ENCODE measurements at regions not wholly inside any gene's neighbourhood (a gene's known extent, or its start where the extent isn't known, plus 50 kb on each side); places are given as distances from the start of the nearest gene placed in this dataset.

DNA sequence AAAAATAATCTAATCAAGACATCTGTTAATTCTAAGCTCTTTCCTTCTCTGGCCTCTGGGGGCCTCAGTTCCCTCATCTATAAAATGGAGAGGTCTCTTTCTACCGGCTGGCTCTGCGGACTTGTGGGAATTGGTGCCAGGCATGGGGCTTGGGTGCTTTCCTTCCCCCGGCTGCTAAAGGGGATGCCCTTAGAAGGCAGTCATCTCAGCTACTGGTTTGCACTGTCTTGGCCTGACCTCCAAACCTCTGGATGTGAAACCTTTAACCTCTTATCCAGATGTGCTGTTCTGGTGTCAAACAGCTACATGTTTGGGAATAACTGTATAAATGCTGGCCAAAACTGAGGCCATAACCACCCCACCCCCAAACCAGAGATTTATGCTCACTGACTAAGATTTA lies 320.0 kb downstream of the RPS24 start:
- DNase-seq (ENCODE audit: low read depth, low spot score), result no peak
- no peak for TF ChIP-seq CTCF (IDR thresholded peaks at IDR 0.05; ENCODE audit: low read depth, low read length)
- H3K4me3 ChIP-seq (ENCODE audit: low read depth, low read length), result no peak overlapping the region
- POLR2A ChIA-PET, result no interaction called here
- no peaks in the 10 kb centered on the region for H3K9me3 ChIP-seq (ENCODE audit: control insufficient read depth, insufficient read depth, low read length)
- H3K27ac ChIP-seq (ENCODE audit: low read depth, low read length), result no peak overlapping the region
- H3K27me3 ChIP-seq (ENCODE audit: control insufficient read depth, insufficient read depth, low read length), result peaks cover 43% of the 10 kb centered on the region
- CTCF ChIA-PET, result interaction anchor here (0.7 kb wide), 1 partner anchor 295 kb away, joined by 3 read pairs; no protein-coding TSS in a partner anchor

GRCh38 chr10:78354101-78354500 lies 320.4 kb downstream of the RPS24 start:
- TF ChIP-seq CTCF (IDR thresholded peaks at IDR 0.05; ENCODE audit: low read depth, low read length), result no peak
- peaks cover 43% of the 10 kb centered on the region for H3K27me3 ChIP-seq (ENCODE audit: control insufficient read depth, insufficient read depth, low read length)
- no peak overlapping the region for H3K27ac ChIP-seq (ENCODE audit: low read depth, low read length)
- ChIA-PET POLR2A (no interaction called here), CTCF (interaction anchor here (0.7 kb wide), 1 partner anchor 294 kb away, joined by 3 read pairs; no protein-coding TSS in a partner anchor)
- DNase-seq (ENCODE audit: low read depth, low spot score), result no peak
- no peak overlapping the region for H3K4me3 ChIP-seq (ENCODE audit: low read depth, low read length)
- H3K9me3 ChIP-seq (ENCODE audit: control insufficient read depth, insufficient read depth, low read length), result no peaks in the 10 kb centered on the region

GRCh38 chr10:78356291-78356900 lies 322.7 kb downstream of the RPS24 start:
- H3K27ac ChIP-seq (ENCODE audit: low read depth, low read length), result no peak overlapping the region
- TF ChIP-seq CTCF (IDR thresholded peaks at IDR 0.05; ENCODE audit: low read depth, low read length), result no peak
- no peaks in the 10 kb centered on the region for H3K9me3 ChIP-seq (ENCODE audit: control insufficient read depth, insufficient read depth, low read length)
- ChIA-PET CTCF (no interaction called here), POLR2A (no interaction called here)
- peaks cover 48% of the 10 kb centered on the region for H3K27me3 ChIP-seq (ENCODE audit: control insufficient read depth, insufficient read depth, low read length)
- no peak overlapping the region for H3K4me3 ChIP-seq (ENCODE audit: low read depth, low read length)
- no peak for DNase-seq (ENCODE audit: low read depth, low spot score)

DNA sequence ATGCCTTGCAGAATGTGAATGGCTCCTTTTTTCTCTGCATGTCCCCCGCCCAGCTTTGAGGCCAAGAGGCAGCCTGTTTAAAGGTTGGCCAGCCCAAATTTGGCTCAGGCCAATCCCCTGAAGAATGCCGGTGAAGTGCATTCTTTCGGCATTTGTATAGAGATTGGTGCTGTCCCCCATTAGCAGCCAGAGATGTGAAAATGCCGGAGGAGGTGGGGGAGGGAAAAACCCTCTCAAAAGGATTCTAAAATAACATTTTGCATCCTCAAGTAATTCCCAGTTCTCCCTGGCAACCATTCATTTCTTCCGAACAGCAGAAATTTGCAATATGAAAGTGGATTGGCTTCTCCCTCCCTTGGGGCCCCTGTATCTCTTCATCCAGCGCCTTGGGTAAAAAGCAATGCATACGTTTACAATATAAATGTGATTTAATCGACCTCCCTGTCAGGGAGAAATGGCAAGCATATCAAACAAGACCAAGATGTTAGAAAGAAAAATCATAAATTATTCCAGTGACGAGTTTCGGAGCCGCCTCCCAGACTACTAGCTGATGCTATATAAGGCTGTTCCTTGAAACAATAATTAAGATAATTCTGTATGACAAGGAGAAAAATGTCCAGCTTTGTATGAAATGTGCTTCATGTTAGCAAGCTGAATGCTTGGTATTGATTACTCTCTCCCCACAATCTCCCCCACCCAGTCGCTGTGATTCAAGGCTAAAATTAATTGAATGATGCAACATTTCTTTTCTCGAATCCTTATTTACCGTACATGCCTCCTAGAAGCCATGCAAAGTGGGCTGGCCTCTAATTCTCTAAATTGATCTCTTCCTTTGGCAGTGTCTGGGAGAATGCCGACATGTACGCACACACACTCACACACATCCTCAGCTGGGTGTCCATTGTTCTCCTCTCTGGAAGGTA lies 323.7 kb downstream of the RPS24 start:
- ChIA-PET POLR2A (no interaction called here), CTCF (no interaction called here)
- no peak for TF ChIP-seq CTCF (IDR thresholded peaks at IDR 0.05; ENCODE audit: low read depth, low read length)
- Histone ChIP-seq H3K9me3 (ENCODE audit: control insufficient read depth, insufficient read depth, low read length) (no peaks in the 10 kb centered on the region), H3K27ac (ENCODE audit: low read depth, low read length) (no peak overlapping the region), H3K27me3 (ENCODE audit: control insufficient read depth, insufficient read depth, low read length) (peaks cover 46% of the 10 kb centered on the region), H3K4me3 (ENCODE audit: low read depth, low read length) (no peak overlapping the region)
- DNase-seq (ENCODE audit: low read depth, low spot score), result no peak

DNA sequence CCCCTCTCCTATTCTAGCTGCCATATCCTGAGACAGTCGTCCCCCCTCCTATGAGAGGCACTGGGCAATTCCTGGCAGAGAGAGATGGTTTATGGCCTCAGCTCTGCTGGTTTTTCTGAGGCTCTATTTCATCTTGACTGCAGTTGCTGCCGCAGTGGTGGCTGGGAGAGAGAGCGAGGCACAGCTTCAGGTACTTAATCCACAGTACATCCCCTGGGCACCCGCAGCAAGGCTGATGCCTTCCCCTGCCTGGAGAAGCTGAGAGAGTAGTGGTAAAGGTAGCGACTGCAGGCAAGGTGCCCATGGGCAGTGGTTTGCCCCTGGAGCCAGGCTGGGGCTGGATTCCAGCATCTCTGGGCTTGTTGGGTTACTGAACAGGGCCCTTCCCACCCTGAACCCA lies 324.7 kb downstream of the RPS24 start:
- peaks cover 46% of the 10 kb centered on the region for H3K27me3 ChIP-seq (ENCODE audit: control insufficient read depth, insufficient read depth, low read length)
- H3K4me3 ChIP-seq (ENCODE audit: low read depth, low read length), result no peak overlapping the region
- no peak overlapping the region for H3K27ac ChIP-seq (ENCODE audit: low read depth, low read length)
- POLR2A ChIA-PET, result no interaction called here
- no peak for TF ChIP-seq CTCF (IDR thresholded peaks at IDR 0.05; ENCODE audit: low read depth, low read length)
- no peak for DNase-seq (ENCODE audit: low read depth, low spot score)
- no peaks in the 10 kb centered on the region for H3K9me3 ChIP-seq (ENCODE audit: control insufficient read depth, insufficient read depth, low read length)
- CTCF ChIA-PET, result interaction anchor here (0.5 kb wide), 1 partner anchor 329 kb away, joined by 6 read pairs; no protein-coding TSS in a partner anchor
